Colonic mucosa (tissue), 4 donors: ENCODE measurements at regions not wholly inside any gene's neighbourhood (a gene's known extent, or its start where the extent isn't known, plus 50 kb on each side); places are given as distances from the start of the nearest gene placed in this dataset.

ENCODE experiments used
- DNase-seq: peaks from one replicate; pipeline ENCODE4 v3.0.0-alpha.2; 2020
- H3K27ac ChIP-seq: fragments of 200-600 bp; one replicate; pipeline ENCODE4 v1.8.0; 2021
- H3K27me3 ChIP-seq: fragments of 200-600 bp; one replicate; pipeline ENCODE4 v1.8.0; 2021
- H3K36me3 ChIP-seq: fragments of 200-600 bp; one replicate; pipeline ENCODE4 v1.8.0; 2021
- H3K4me1 ChIP-seq: fragments of 200-600 bp; one replicate; pipeline ENCODE4 v1.8.0; 2021; ENCODE audit warnings: mild to moderate bottlenecking
- H3K4me3 ChIP-seq: fragments of 200-600 bp; one replicate; pipeline ENCODE4 v1.8.0; 2021
- H3K9ac ChIP-seq, 2 donors: one replicate each; pipeline ENCODE4 v1.7.0; 2013; ENCODE audit warnings: control low read depth in 2 of 2, low read depth in 2 of 2, low read length in 2 of 2
- H3K9me3 ChIP-seq: fragments of 200-600 bp; one replicate; pipeline ENCODE4 v1.8.0; 2021
- CTCF ChIP-seq: fragments of 200-600 bp; IDR thresholded peaks from one replicate; pipeline ENCODE4 v1.8.0; 2022; ENCODE audit warnings: antibody characterized with exemption, mild to moderate bottlenecking
- intact Hi-C: fragments of 100-400 bp; cut with DNase I; formaldehyde crosslinking; loops from one replicate; pipeline ENCODE4 v1.14.1; 2022
- donor health status: healthy.
- donor health status: DM: no; HTN: no; CAD: no.
- donor health status: DM: no; HTN: no; CAD: no.

- Histone ChIP-seq H3K4me1 (no peaks in the 10 kb centered on the region), H3K36me3 (no peaks in the 10 kb centered on the region), H3K27me3 (no peaks in the 10 kb centered on the region), H3K4me3 (no peak overlapping the region), H3K9ac (no peak overlapping the region), H3K27ac (peak overlapping the region; percentile 7), H3K9me3 (no peaks in the 10 kb centered on the region)
- TF ChIP-seq CTCF, result no peak
- intact Hi-C loops, result no loop called here
- DNase-seq, result no peak
Measured at GRCh38 chr1:228990906-228991569, 255.8 kb downstream of the RHOU start.

DNA sequence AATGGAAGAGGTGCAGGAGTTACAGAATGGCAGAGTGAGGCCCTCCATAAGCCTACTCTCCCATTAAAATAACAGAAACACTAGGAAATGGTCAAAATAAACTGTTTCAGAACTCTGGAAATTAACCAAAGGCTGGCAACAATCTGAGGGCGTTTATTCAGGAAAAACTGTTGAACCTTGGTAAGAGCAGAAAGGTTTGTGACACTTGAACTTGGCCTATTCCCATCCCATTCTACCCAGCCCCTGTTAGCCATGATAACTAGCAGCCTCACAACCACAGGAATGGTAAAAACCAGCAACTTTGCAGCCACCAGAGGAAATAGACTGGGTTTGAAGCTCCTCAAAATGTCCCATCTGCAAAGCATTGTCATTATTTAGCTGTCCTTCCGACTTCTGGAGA, 256.8 kb downstream of the RHOU start:
- intact Hi-C loops, result no loop called here
- no peaks in the 10 kb centered on the region for H3K4me1 ChIP-seq
- no peak for TF ChIP-seq CTCF
- H3K36me3 ChIP-seq, result no peaks in the 10 kb centered on the region
- no peak overlapping the region for H3K27ac ChIP-seq
- H3K4me3 ChIP-seq, result no peak overlapping the region
- H3K9me3 ChIP-seq, result no peaks in the 10 kb centered on the region
- no peak for DNase-seq
- H3K27me3 ChIP-seq, result no peaks in the 10 kb centered on the region
- no peak overlapping the region for H3K9ac ChIP-seq

- intact Hi-C loops, result no loop called here
- TF ChIP-seq CTCF, result no peak
- no peak overlapping the region for H3K4me3 ChIP-seq
- H3K27me3 ChIP-seq, result no peaks in the 10 kb centered on the region
- DNase-seq, result no peak
- H3K4me1 ChIP-seq, result no peaks in the 10 kb centered on the region
- H3K9me3 ChIP-seq, result no peaks in the 10 kb centered on the region
- H3K27ac ChIP-seq, result no peak overlapping the region
- no peaks in the 10 kb centered on the region for H3K36me3 ChIP-seq
- no peak overlapping the region for H3K9ac ChIP-seq
Measured at GRCh38 chr1:228992907-228993535, 257.7 kb downstream of the RHOU start.

DNA sequence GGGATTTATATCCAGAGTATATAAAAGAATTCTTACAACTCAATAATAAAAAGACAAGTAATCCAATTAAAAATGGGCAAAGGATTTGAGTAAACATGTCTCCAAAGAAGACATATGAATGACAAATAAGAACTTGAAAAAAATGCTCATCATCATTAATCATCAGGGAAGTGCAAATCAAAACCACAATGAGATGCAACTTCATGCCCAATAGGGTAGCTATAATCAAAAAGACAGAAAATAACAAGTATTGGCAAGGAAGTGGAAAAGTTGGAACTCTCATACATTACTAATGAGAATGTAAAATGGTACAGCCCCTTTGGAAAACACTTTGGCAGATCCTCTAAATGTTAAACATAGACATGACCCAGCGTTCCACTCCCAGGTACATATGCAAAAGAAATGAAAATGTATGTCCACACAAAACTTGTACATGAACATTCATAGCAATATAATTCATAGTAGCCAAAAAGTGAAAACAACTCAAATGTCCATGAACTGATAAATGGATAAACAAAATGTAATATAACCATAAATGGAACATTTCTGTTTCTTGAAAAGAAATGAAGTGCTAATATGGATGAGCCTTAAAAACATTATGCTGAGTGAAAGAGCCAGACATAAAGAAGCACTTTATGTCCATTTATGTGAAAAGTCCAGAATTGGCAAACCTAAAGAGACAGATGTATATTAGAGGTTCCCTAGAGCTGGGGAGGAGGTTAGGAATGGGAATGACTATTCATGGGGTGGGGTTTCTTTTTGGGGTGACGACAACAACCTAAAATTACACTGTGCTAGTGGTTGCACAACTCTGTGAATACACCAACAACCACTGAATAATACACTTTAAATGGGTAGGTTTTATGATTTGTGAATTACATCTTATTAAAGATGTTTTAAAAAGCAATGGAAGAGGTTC, 259.7 kb downstream of the RHOU start:
- Histone ChIP-seq H3K36me3 (no peaks in the 10 kb centered on the region), H3K4me1 (no peaks in the 10 kb centered on the region), H3K9me3 (no peaks in the 10 kb centered on the region), H3K27ac (no peak overlapping the region), H3K4me3 (no peak overlapping the region), H3K27me3 (no peaks in the 10 kb centered on the region), H3K9ac (no peak overlapping the region)
- DNase-seq, result no peak
- no peak for TF ChIP-seq CTCF
- intact Hi-C loops, result no loop called here

DNA sequence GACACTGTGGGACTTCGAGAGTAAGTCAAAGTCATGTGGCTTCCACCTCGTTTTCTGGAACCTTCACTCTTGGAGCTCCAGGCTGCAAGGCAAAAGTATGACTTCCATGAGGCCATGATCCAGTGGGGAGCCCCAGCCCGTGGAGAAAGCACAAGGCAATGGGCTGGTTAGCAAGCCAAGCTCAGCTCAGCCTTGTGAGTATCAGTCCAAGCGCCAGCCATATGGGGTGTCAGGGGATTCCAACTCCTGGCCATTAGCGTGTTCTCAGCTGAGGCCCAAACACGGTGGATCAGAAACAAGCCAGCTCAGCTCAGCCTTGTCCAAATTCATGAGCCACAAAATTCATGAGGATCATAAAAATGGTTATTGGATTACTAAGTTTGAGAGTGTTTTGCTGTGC, 261.0 kb downstream of the RHOU start:
- H3K27ac ChIP-seq, result no peak overlapping the region
- H3K9ac ChIP-seq, result no peak overlapping the region
- intact Hi-C loops, result no loop called here
- H3K9me3 ChIP-seq, result no peaks in the 10 kb centered on the region
- H3K27me3 ChIP-seq, result no peaks in the 10 kb centered on the region
- H3K4me1 ChIP-seq, result no peaks in the 10 kb centered on the region
- no peak for DNase-seq
- no peak overlapping the region for H3K4me3 ChIP-seq
- H3K36me3 ChIP-seq, result no peaks in the 10 kb centered on the region
- no peak for TF ChIP-seq CTCF
